GM12872 (cell line): ENCODE measurements at regions not wholly inside any gene's neighbourhood (a gene's known extent, or its start where the extent isn't known, plus 50 kb on each side); places are given as distances from the start of the nearest gene placed in this dataset.

Experiments used
- CTCF ChIP-seq: IDR thresholded peaks from 3 replicates; pipeline ENCODE4 v1.5.1; 2011; ENCODE audit warnings: low read depth, mild to moderate bottlenecking, low read length, moderate library complexity; ENCODE audit not compliant: insufficient read depth

DNA sequence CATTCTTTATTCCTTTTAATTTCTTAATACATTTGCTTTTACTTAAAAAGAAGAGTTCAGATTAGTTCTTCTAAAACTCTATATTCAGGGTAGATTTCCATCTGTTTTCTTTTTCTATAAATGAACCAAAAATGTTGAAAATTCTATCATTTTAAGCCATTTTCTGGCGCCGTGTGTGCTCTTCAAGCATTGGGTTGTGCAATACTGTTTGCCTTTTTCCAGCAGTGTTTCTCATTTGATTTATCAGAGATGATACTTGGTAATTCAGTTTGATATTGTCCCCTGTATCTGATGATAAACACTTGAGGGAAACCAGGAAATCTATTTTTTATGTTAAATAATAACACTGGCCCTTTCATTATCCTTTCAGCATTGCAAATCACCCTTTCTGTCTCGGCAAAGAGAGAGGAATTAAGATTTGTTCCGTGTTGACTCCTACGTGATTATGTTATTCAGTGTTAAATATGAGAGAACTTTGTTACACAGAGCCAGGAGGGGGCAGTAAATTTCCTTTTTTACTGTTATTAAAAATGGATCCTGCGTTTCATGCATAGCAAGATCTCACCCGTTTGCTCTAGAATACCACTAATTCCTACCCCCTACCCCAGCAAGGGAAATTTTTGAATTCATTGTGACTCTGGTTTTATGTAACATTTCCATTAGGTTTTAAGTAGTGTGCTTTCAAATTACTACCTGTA is 606.9 kb upstream of the RBFOX1 start:
- no peak for TF ChIP-seq CTCF

DNA sequence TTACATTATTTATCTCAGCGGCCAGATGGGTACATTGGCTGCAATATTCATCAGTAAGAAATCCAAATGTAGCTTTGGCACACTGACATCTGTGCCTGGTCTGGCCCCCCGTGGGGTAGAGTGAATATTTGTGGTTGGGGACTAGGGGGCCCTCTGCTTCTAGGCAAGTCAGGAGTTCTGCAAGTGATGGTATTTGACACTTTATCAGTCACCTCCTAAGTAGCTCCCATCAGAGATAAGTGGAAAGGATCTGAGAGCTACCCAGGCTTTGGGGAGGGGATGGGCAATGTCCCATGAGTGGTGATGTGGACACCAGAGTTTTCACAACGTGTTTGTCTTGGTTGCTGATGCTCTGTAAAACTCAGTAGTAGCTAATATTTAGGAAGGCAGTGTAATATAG is 609.9 kb upstream of the RBFOX1 start:
- no peak for TF ChIP-seq CTCF

DNA sequence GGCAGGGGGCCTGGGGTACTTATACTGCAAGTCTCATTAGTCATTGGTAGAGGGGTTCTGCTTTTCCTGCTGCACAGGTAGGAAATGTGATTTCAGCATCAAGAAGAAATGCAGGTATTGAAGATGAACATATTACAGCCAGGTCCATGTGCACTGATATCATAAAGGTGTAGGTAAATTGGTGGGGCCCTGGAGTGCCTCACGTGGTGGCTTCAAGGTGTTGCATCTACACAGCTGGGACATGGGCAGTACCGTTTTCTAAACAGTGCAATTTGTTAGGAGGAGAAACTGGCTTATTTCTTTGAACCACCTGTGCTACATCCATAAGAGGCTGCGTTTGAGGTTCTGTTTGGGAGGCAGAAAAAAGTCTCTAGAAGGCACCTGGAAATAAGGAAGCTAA is 618.1 kb upstream of the RBFOX1 start:
- TF ChIP-seq CTCF = no peak

GRCh38 chr16:6709736-6710135 is 622.9 kb upstream of the RBFOX1 start:
- TF ChIP-seq CTCF = no peak

GRCh38 chr16:6708576-6709215 is 623.9 kb upstream of the RBFOX1 start:
- TF ChIP-seq CTCF = no peak

DNA sequence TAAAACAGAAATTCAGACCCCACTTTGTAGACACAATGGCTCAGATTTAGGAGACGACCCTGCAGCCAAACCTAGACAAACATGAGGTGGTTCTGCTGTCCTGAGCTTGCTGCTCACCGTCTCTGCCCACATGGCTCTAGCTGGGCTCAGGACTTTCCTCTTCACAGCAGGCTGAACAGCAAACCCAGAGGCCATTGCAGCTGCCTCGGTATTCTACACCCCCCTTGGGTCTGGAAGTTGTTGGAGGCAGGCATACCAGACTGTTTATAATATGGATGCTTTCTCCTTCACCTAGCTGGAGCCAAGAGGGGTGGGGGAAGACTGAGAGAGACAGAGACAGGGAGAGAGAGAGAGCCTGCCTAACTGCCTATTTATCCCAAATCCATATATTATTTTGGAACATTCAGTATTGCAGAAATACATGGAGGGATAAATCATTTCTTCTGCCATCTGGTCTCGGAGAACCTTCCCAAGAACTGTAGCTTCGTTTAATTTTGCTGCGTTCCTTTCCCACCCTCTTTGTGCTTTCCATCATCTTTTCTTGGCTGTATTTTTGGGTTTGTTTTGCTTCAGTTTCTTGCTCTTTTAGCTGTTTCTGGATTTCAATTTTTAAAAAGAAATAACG is 628.2 kb upstream of the RBFOX1 start:
- no peak for TF ChIP-seq CTCF

DNA sequence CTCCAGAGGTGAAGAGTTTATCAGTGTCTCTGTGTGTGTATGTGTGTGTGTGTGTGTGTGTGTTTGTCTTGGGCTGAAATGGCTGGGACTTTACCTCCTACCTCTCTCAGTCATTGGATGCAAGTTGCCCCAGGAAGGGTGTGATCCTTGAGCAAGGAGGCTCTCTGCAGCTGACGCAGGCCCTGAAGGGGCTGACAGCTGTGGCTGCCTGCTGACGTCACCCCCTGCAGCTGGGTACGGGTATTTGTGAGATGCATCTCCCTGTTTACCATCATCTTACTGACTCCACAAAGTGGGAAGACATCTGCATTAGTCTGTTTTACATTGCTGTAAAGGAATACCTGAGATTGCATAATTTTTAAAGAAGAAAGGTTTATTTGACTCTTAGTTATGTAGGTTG is 631.5 kb upstream of the RBFOX1 start:
- TF ChIP-seq CTCF = no peak
